ENCODE measurements at regions not wholly inside any gene's neighbourhood (a gene's known extent, or its start where the extent isn't known, plus 50 kb on each side); places are given as distances from the start of the nearest gene placed in this dataset.
"Not testable (repeated sequence)": the region's sequence is repeated elsewhere in the genome, so short reads cannot be mapped to it uniquely, and the experiment has no call there.

DNA sequence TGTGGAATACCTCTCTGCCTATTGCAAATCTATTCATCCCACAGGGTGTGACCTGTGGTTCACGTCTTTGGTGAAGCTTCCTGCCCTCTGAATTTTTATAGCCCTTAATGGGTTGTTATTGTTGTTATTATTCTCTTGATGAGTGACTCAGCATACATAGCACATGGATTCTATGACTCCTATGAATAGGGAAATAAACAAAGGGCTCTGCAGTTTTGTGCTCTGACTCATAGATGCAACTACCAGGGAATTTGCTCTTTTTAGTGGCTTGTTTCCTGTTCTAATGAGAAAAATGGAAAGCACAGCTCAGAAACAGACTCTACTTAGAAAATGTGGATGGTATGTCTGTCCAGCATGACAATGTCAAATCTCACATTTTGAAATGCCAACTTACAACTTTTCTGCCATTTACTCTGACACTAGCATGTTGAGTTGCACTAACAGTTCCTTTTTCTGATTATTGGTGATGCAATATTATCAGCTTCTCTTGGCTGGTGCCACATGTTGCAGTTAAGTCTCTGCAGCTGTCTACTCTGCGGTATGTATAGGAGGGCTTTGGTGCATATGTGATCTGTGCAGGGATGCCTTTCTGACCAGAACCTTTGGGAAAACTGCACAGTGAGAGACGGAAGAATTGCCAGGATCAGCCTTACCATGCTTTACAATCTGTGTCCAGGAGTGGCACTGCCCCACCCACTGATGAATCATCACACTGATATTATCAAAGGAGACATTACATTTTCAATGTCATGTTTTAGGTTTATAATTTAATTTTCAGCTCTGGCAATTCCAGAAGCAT lies 996.4 kb upstream of the WWC1 start:
- H3K4me3 Mint-ChIP-seq = no peak overlapping the region
- no peaks in the 10 kb centered on the region for H3K4me1 Mint-ChIP-seq (ENCODE audit: low read depth)
- H3K36me3 Mint-ChIP-seq = no peaks in the 10 kb centered on the region
- H3K27ac Mint-ChIP-seq = no peak overlapping the region
- H3K9me3 Mint-ChIP-seq (ENCODE audit: low read depth) = peaks cover 15% of the 10 kb centered on the region
- H3K27me3 Mint-ChIP-seq = peaks cover 5% of the 10 kb centered on the region

DNA sequence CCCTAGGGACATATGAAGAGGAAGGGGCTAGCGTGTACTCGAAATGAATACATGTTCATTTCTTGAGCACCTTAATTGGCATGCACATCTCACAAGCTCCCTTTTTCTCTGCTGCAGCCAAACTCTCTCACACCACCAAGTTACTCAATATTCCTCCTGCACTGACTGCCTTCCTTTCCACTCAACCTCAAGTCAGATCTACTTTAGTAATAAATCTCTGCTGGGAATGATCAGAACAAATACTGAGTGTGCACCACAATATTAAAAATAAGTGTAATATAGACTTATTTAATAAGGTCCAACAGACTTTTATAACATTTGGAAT lies 995.8 kb upstream of the WWC1 start:
- Mint-ChIP-seq H3K36me3 (no peaks in the 10 kb centered on the region), H3K27ac (no peak overlapping the region), H3K4me3 (no peak overlapping the region), H3K27me3 (peaks cover 5% of the 10 kb centered on the region), H3K9me3 (ENCODE audit: low read depth) (peaks cover 20% of the 10 kb centered on the region), H3K4me1 (ENCODE audit: low read depth) (no peaks in the 10 kb centered on the region)

DNA sequence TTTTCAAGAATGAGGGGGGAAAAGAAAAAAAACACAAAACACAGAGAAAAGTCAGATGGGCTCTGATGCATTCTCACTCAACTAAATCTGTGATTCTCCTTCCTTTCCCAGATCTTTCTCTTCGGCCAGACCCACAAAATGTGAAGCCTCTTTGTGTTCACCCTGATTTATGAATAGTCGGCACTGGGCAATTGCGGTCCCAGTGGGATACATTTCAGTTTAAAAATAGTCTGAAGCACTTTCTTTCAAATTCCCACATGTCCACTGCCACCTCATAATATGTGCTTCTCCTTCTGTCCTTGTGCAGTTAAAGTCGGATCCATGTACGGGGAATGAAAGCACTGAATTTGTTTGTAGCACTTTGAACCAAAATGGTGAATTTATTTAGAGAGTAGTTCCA lies 995.4 kb upstream of the WWC1 start:
- H3K27ac Mint-ChIP-seq = no peak overlapping the region
- no peaks in the 10 kb centered on the region for H3K4me1 Mint-ChIP-seq (ENCODE audit: low read depth)
- no peaks in the 10 kb centered on the region for H3K36me3 Mint-ChIP-seq
- H3K9me3 Mint-ChIP-seq (ENCODE audit: low read depth) = peaks cover 19% of the 10 kb centered on the region
- peaks cover 5% of the 10 kb centered on the region for H3K27me3 Mint-ChIP-seq
- H3K4me3 Mint-ChIP-seq = no peak overlapping the region

DNA sequence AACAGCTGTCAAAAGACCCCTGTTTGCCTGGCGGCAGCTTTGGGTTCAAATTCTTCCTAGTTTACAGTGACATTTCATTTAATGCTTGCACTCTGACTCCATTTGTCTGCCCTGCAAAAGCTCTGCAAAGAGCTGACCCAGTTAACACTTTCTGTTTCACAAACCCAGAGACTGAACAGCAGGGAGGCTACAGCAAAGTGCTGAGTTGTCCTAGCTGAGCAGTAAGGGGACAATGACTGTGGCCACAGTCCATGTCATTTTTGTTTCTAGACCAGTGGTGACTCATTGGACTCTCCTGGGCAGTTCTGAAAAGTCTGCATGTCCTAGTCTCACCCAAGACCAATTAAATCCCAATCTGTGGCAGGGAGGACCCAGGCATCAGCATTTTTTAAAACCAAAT lies 994.8 kb upstream of the WWC1 start:
- Mint-ChIP-seq H3K27ac (no peak overlapping the region), H3K9me3 (ENCODE audit: low read depth) (peaks cover 17% of the 10 kb centered on the region), H3K4me1 (ENCODE audit: low read depth) (no peaks in the 10 kb centered on the region), H3K36me3 (no peaks in the 10 kb centered on the region), H3K4me3 (no peak overlapping the region), H3K27me3 (peaks cover 5% of the 10 kb centered on the region)

DNA sequence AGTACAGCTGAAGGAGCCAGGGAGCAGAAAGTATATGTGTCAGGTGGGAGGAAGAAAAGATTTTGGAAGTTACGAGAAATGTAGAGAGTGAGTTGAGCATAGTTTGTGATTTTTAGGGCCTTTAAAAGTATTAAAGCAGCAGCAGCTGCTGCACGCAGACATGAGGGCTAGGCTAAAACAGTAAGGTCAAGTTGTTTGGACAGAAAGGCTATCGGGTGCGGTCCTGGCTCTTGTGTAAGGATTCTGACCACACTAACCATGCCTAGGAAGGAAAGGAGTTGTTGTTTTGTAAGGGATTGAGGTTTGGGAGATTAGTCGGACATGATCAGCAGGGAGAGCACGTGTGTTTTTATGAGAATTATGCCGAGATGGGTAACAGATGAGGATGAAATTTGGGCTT lies 991.6 kb upstream of the WWC1 start:
- not testable (repeated sequence) for H3K9me3 Mint-ChIP-seq (ENCODE audit: low read depth); H3K4me1 Mint-ChIP-seq (ENCODE audit: low read depth); H3K4me3 Mint-ChIP-seq; H3K27me3 Mint-ChIP-seq; H3K36me3 Mint-ChIP-seq; H3K27ac Mint-ChIP-seq

DNA sequence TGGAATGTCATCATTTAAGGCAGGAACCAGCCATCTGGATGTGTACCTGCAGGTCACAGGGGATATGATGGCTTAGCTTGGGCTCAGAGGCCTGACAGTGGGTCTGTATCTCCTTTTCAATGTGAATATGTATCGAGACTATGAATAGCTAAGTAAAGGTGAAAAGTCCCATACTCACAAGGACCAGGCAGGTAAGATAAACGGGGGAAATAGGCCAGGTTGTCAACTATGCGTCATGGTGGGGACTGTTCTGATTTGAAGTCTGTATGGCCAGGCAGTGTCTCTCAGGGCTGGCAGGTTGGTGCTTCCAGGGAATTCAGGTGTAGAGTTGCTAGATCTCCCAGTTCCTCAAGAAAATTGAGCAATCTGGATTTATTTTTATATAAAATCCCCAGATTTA lies 987.9 kb upstream of the WWC1 start:
- Mint-ChIP-seq H3K4me3 (no peak overlapping the region), H3K27me3 (no peaks in the 10 kb centered on the region), H3K27ac (no peak overlapping the region), H3K36me3 (no peaks in the 10 kb centered on the region), H3K4me1 (ENCODE audit: low read depth) (no peaks in the 10 kb centered on the region), H3K9me3 (ENCODE audit: low read depth) (peaks cover 5% of the 10 kb centered on the region)

DNA sequence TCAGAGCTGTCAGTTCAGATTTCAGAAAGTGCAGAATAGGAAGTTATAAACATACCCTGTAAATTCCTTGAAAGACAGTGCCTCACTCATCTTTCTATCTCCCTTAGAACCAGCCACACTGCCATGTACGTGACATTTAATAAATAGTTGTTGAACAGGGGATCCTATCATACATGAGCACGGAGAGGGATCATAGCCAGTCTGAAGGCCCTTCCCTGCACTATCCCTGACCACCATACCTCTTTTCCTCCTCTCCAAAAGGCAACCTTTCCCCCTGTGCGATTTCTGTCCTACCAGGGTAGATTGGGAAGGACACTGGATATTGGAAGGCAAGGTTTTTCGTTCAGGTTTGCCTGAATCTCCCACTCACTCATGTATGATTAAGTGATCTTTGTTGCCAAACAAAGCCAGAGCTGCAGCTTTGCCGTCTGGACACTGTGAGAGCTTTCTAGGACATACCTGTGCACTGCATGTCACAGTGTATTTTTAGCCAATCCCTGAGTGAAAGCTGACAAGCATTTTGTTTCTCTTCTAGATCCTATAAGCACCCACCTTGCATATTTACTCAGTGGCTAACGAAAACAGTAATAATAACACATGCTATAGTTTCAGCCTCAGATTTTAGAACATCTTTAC lies 986.5 kb upstream of the WWC1 start:
- Mint-ChIP-seq H3K4me3 (no peak overlapping the region), H3K27me3 (no peaks in the 10 kb centered on the region), H3K36me3 (no peaks in the 10 kb centered on the region), H3K9me3 (ENCODE audit: low read depth) (peaks cover 5% of the 10 kb centered on the region), H3K27ac (no peak overlapping the region), H3K4me1 (ENCODE audit: low read depth) (no peaks in the 10 kb centered on the region)

DNA sequence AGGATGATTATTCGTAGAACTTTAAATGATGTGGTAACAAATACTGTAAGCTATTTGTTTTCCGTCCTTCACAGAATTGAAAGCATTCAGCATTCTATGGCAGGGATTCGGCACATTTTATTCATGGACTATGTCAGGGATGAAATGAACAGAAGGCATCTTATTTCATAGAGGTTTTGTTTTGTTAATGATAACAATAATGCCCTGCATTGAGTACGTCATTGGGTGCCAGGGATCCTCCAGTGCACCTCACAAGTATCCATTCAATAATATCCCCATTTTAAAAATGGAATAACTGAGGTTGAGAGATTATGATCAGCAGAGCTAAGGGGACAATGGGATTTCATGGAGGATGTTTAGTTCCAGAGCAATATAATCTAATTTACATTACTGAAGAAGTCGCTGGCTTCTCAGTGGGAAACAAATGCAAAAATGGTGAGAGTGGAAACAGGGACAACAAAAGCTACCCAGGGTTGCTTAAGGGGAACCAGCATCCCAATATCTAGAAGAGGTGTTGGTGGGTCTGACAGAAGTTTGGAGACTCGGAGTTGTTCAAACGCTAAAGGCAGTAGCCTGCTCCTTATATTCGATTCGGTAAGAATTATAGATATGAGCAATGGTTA lies 985.7 kb upstream of the WWC1 start:
- Mint-ChIP-seq H3K27ac (no peak overlapping the region), H3K27me3 (no peaks in the 10 kb centered on the region), H3K36me3 (no peaks in the 10 kb centered on the region), H3K4me3 (no peak overlapping the region), H3K9me3 (ENCODE audit: low read depth) (no peaks in the 10 kb centered on the region), H3K4me1 (ENCODE audit: low read depth) (no peaks in the 10 kb centered on the region)

DNA sequence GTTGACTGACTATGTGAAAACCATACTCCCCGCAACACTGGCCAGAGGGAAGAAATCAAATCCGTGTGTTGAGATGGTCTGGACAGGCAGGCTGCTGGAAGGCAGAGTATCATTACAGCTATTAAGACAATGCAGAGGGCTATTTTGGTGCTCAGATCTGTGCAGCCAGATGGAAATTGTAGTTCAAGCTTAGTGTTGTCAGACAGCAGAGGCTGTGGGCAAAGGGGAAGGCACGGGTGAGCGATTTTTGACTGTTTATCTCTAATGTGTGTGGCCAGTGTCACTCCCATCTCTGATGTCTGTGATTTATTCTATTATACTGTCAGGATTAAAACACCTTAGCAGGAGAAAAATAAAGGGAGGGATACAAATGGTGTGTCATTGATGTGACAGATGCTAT lies 984.4 kb upstream of the WWC1 start:
- Mint-ChIP-seq H3K27ac (no peak overlapping the region), H3K4me3 (no peak overlapping the region), H3K9me3 (ENCODE audit: low read depth) (no peaks in the 10 kb centered on the region), H3K36me3 (no peaks in the 10 kb centered on the region), H3K27me3 (no peaks in the 10 kb centered on the region), H3K4me1 (ENCODE audit: low read depth) (no peaks in the 10 kb centered on the region)

DNA sequence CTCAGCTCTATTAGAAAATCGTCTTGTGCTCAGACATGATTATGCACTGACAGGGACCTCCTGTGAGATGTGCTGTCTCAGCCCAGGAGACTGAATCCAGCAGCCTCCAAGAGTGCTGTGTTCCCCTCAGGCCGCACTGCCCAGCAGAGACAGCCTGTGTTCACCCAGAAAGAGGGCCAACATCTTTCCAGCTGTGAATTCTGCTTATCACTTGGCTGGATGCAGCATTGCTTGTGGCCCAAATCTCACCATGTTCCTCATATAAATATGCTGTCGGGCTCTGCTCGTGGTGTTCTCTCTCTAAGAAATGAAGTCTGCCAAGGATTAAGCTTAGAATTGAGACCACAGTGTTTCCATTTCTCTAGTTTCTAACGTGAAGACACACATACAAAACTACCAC lies 983.0 kb upstream of the WWC1 start:
- Mint-ChIP-seq H3K27me3 (no peaks in the 10 kb centered on the region), H3K27ac (no peak overlapping the region), H3K4me1 (ENCODE audit: low read depth) (no peaks in the 10 kb centered on the region), H3K36me3 (no peaks in the 10 kb centered on the region), H3K9me3 (ENCODE audit: low read depth) (no peaks in the 10 kb centered on the region), H3K4me3 (no peak overlapping the region)

DNA sequence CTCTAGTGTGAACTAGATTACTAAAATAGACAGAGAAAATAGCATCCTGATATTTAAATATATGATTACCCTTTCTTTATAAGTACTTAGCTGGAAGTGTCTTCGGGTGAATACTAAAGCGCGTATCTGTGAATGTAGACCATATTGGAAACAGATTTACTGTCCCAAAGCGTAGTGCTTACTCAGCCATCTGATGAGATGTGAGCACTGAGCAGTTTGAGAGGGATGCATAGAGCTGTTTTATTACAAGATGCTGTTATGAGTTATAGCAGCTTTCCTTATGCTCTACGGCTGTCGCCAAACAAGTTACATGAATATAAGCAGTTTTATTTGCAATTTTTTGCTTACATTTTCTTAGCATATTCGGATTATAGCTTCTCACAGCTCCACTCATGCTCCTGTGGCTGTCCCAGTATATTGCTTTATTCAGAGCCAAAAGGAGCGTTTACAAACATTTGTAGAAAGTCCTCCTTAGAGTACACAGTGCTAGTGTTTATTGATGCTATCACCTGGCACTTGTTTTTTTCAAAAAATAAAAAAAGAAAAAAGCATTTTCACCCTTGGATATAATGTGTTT lies 981.4 kb upstream of the WWC1 start:
- Mint-ChIP-seq H3K27me3 (no peaks in the 10 kb centered on the region), H3K27ac (no peak overlapping the region), H3K4me3 (no peak overlapping the region), H3K4me1 (ENCODE audit: low read depth) (no peaks in the 10 kb centered on the region), H3K36me3 (no peaks in the 10 kb centered on the region), H3K9me3 (ENCODE audit: low read depth) (no peaks in the 10 kb centered on the region)

DNA sequence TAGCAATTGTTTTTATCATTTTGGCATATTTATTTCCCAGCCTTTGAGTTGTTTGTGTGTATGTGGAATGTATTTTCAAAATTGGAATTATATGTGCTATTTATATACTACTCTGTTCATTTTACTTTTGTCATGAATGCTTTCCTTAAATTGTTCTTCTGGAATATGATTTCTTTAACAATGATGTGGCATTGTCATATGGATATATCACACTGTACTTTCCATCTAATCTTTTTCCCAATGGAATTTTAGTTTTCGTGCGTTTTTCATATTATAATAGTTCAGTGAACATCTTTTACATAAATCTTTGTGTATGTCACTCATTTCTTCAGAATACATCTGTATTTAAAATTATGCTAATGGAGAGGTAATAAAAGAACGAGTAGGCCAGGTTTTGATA lies 980.1 kb upstream of the WWC1 start:
- Mint-ChIP-seq H3K4me3 (no peak overlapping the region), H3K27ac (no peak overlapping the region), H3K4me1 (ENCODE audit: low read depth) (no peaks in the 10 kb centered on the region), H3K36me3 (no peaks in the 10 kb centered on the region), H3K9me3 (ENCODE audit: low read depth) (no peaks in the 10 kb centered on the region), H3K27me3 (no peaks in the 10 kb centered on the region)

DNA sequence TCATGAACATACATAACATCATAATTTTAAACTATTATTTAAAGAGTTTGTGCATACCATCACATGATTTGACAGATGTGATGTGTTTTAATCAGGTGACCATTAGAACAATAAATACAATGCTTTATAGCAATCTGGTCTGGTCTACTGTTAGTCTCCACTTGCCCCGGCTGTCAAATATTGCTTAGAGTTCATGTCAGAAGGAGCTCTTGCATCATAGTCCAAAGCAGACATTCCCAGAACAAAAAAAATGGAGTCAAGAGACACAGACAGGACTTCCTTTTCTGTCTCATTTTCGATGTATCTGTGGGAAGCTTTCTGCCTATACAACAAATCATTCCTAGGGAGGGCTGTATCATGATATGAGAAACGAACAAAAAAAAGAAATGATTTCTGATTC lies 979.2 kb upstream of the WWC1 start:
- no peaks in the 10 kb centered on the region for H3K27me3 Mint-ChIP-seq
- H3K9me3 Mint-ChIP-seq (ENCODE audit: low read depth) = no peaks in the 10 kb centered on the region
- H3K4me3 Mint-ChIP-seq = no peak overlapping the region
- H3K4me1 Mint-ChIP-seq (ENCODE audit: low read depth) = no peaks in the 10 kb centered on the region
- no peaks in the 10 kb centered on the region for H3K36me3 Mint-ChIP-seq
- H3K27ac Mint-ChIP-seq = no peak overlapping the region

DNA sequence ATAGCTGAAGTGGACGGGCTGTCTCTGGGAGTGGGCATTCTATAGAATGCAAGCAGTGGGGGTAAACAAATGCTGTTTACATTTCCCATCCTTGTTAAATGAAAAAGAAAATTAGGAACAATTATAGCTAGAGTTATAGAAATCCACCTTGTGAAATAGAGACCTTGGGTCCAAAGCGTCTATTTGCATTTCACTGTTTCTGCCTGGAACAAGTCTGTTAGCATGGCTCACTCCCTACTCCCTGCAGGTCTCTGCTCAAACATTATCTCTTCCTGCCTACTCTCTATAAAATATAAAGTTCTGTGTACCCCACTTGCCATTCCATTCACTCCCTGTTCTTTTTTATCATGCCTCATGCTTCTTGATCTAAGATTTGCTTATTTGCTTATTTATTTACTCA lies 975.7 kb upstream of the WWC1 start:
- H3K36me3 Mint-ChIP-seq = no peaks in the 10 kb centered on the region
- no peaks in the 10 kb centered on the region for H3K27me3 Mint-ChIP-seq
- H3K9me3 Mint-ChIP-seq (ENCODE audit: low read depth) = peaks cover 4% of the 10 kb centered on the region
- H3K4me3 Mint-ChIP-seq = no peak overlapping the region
- no peak overlapping the region for H3K27ac Mint-ChIP-seq
- no peaks in the 10 kb centered on the region for H3K4me1 Mint-ChIP-seq (ENCODE audit: low read depth)

DNA sequence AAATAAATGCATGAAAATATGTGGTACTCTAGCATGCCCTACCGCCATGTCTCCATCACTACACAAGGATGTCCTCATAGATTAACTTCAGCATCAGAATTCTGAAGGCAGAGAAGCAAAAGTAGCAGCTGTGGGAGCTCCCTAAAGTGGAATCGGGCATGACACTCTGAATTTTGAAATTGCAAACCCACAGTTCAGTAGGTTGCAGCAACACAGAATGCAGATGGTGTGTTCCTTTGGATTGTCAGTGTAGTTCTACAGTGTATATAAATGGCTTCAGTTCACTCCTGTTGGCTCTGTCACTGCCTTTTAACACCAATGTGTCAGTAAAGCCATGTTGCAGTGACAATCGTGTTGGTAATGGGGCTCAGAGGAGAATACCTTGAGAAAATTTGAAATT lies 973.6 kb upstream of the WWC1 start:
- H3K27ac Mint-ChIP-seq = no peak overlapping the region
- H3K4me1 Mint-ChIP-seq (ENCODE audit: low read depth) = no peaks in the 10 kb centered on the region
- no peak overlapping the region for H3K4me3 Mint-ChIP-seq
- H3K9me3 Mint-ChIP-seq (ENCODE audit: low read depth) = peaks cover 4% of the 10 kb centered on the region
- no peaks in the 10 kb centered on the region for H3K36me3 Mint-ChIP-seq
- H3K27me3 Mint-ChIP-seq = no peaks in the 10 kb centered on the region
